ENCODE measurements at regions not wholly inside any gene's neighbourhood (a gene's known extent, or its start where the extent isn't known, plus 50 kb on each side); places are given as distances from the start of the nearest gene placed in this dataset.

GRCh38 chr12:38144049-38144448, 172.5 kb upstream of the ALG10B start:
- no peak for TF ChIP-seq CTCF (IDR thresholded peaks at IDR 0.05)
- TF ChIP-seq TEAD1 (CRISPR knock-in tag; IDR thresholded peaks at IDR 0.05), result no peak
- no peak for TF ChIP-seq ZNF219 (CRISPR knock-in tag; IDR thresholded peaks at IDR 0.05; ENCODE audit: borderline replicate concordance)
- no peak for TF ChIP-seq NFE2L1 (CRISPR knock-in tag; IDR thresholded peaks at IDR 0.05)
- no peak for TF ChIP-seq ATF2 (CRISPR knock-in tag; IDR thresholded peaks at IDR 0.05; ENCODE audit: borderline replicate concordance, low read depth)
- no peak for TF ChIP-seq MLX (CRISPR knock-in tag; IDR thresholded peaks at IDR 0.05)
- no peak for TF ChIP-seq RELA (CRISPR knock-in tag; IDR thresholded peaks at IDR 0.05; ENCODE audit: borderline replicate concordance)
- TF ChIP-seq E2F5 (CRISPR knock-in tag; IDR thresholded peaks at IDR 0.05), result no peak
- TF ChIP-seq E2F4 (CRISPR knock-in tag; IDR thresholded peaks at IDR 0.05; ENCODE audit: borderline replicate concordance, low read depth), result no peak
- no peak for TF ChIP-seq FOXP4 (CRISPR knock-in tag; IDR thresholded peaks at IDR 0.05)

Data from WTC11 (cell line).